ENCODE measurements at regions not wholly inside any gene's neighbourhood (a gene's known extent, or its start where the extent isn't known, plus 50 kb on each side); places are given as distances from the start of the nearest gene placed in this dataset.

- TF ChIP-seq CTCF (conservative IDR thresholded peaks at IDR 0.05 in 1 of 2, IDR thresholded peaks at IDR 0.05 in 1 of 2; ENCODE audit: low read depth in 1 of 2, low read length in 2 of 2): no peak
- no peak for TF ChIP-seq EZH2 (IDR thresholded peaks at IDR 0.05; ENCODE audit: low read length, missing control alignments)
These were observed 88.5 kb upstream of the UXS1 start for GRCh38 chr2:106282462-106283170.

All from fibroblast of lung (primary cell).